Sigmoid colon (tissue), 6 donors: ENCODE measurements at regions not wholly inside any gene's neighbourhood (a gene's known extent, or its start where the extent isn't known, plus 50 kb on each side); places are given as distances from the start of the nearest gene placed in this dataset.

Experiments used
- DNase-seq: peaks from one replicate; pipeline ENCODE4 v3.0.0-alpha.2; 2019
- H3K27ac ChIP-seq, 4 donors: fragments of 200-600 bp; sonication (generic); one replicate each; pipeline ENCODE4 v1.5.1; 2016 to 2019; ENCODE audit warnings: mild to moderate bottlenecking in 1 of 4
- H3K27me3 ChIP-seq, 3 donors: fragments of 200-600 bp; sonication (generic); one replicate each; pipeline ENCODE4 v1.5.1; 2019; ENCODE audit warnings: mild to moderate bottlenecking in 1 of 3
- H3K36me3 ChIP-seq, 4 donors: fragments of 200-600 bp; sonication (generic); one replicate each; pipeline ENCODE4 v1.5.1; 2016 to 2019
- H3K4me1 ChIP-seq, 4 donors: fragments of 200-600 bp; sonication (generic); one replicate each; pipeline ENCODE4 v1.5.1; 2017 to 2019
- H3K4me3 ChIP-seq, 4 donors: fragments of 200-600 bp; sonication (generic); one replicate each; pipeline ENCODE4 v1.5.1; 2017 to 2019; ENCODE audit warnings: mild to moderate bottlenecking in 2 of 4, moderate library complexity in 1 of 4
- H3K9me3 ChIP-seq, 4 donors: fragments of 200-600 bp in 3 of 4; sonication (generic) in 3 of 4; one replicate each; pipeline versions ENCODE4 v1.5.1 to v1.6.1; 2013 to 2019
- CTCF ChIP-seq, 4 experiments: fragments of 450-650 bp in 3 of 4; fragments of 200-600 bp in 1 of 4; IDR thresholded peaks; one replicate each; pipeline ENCODE4 v1.5.1; 2016 to 2019; ENCODE audit warnings: antibody characterized with exemption in 4 of 4, mild to moderate bottlenecking in 3 of 4, moderate library complexity in 2 of 4
- EP300 ChIP-seq, 4 donors: sonication (generic); formaldehyde crosslinking; IDR thresholded peaks; one replicate each; pipeline ENCODE4 v1.6.1; 2017; ENCODE audit warnings: antibody characterized with exemption in 4 of 4
- POLR2A ChIP-seq, 2 donors: fragments of 450-650 bp; IDR thresholded peaks; one replicate each; pipeline ENCODE4 v1.6.1; 2016; ENCODE audit warnings: antibody characterized with exemption in 2 of 2, mild to moderate bottlenecking in 2 of 2, moderate library complexity in 2 of 2
- POLR2AphosphoS5 ChIP-seq, 4 donors: sonication (generic); formaldehyde crosslinking; IDR thresholded peaks; one replicate each; pipeline ENCODE4 v1.6.1; 2017; ENCODE audit warnings: antibody characterized with exemption in 4 of 4
- WGBS, 2 donors: extraction: QIAGEN DNeasy Blood & Tissue Kit; methylation state at CpG; one replicate each; pipeline ENCODE4 v1.1.7; 2013; 5-methylcytosine and 5-hydroxymethylcytosine counted together
- intact Hi-C: fragments of 100-400 bp; cut with DNase I; formaldehyde crosslinking; loops from one replicate; pipeline ENCODE4 v1.15.1; 2023
- donor health status: healthy with polysubstance abuse.
- donor health status: healthy.

- H3K9me3 ChIP-seq, result no peaks in the 10 kb centered on the region
- DNase-seq, result no peak
- 77 to 81% methylated on average over 4 of the region's 4 CpGs for WGBS, 2 donors
- no peaks in the 10 kb centered on the region for H3K36me3 ChIP-seq
- no peak overlapping the region for H3K4me3 ChIP-seq
- intact Hi-C loops, result no loop called here
- no peaks in the 10 kb centered on the region for H3K4me1 ChIP-seq
- no peak overlapping the region for H3K27ac ChIP-seq
- H3K27me3 ChIP-seq, result no peaks in the 10 kb centered on the region
- TF ChIP-seq EP300 (IDR thresholded peaks at IDR 0.05) (no peak), CTCF (IDR thresholded peaks at IDR 0.05) (no peak), POLR2A (IDR thresholded peaks at IDR 0.05) (no peak), POLR2AphosphoS5 (IDR thresholded peaks at IDR 0.05) (no peak)
Measured at GRCh38 chr4:181364504-181364903, 878.7 kb upstream of the TENM3 start.

GRCh38 chr4:181365671-181366070 is 877.5 kb upstream of the TENM3 start:
- no peaks in the 10 kb centered on the region for H3K9me3 ChIP-seq
- no peaks in the 10 kb centered on the region for H3K4me1 ChIP-seq
- WGBS, 2 donors, result 94 to 96% methylated on average over 18 of the region's 18 CpGs
- no peaks in the 10 kb centered on the region for H3K36me3 ChIP-seq
- DNase-seq, result no peak
- TF ChIP-seq POLR2AphosphoS5 (IDR thresholded peaks at IDR 0.05) (no peak), POLR2A (IDR thresholded peaks at IDR 0.05) (no peak), EP300 (IDR thresholded peaks at IDR 0.05) (no peak), CTCF (IDR thresholded peaks at IDR 0.05) (no peak)
- H3K27me3 ChIP-seq, result no peaks in the 10 kb centered on the region
- no peak overlapping the region for H3K27ac ChIP-seq
- intact Hi-C loops, result no loop called here
- H3K4me3 ChIP-seq, result no peak overlapping the region

GRCh38 chr4:181372014-181372413 is 871.2 kb upstream of the TENM3 start:
- 57 to 62% methylated on average over 3 of the region's 3 CpGs for WGBS, 2 donors
- no peak for DNase-seq
- Histone ChIP-seq H3K4me3 (no peak overlapping the region), H3K4me1 (no peaks in the 10 kb centered on the region), H3K27me3 (no peaks in the 10 kb centered on the region), H3K9me3 (no peaks in the 10 kb centered on the region), H3K36me3 (no peaks in the 10 kb centered on the region), H3K27ac (no peak overlapping the region)
- intact Hi-C loops, result no loop called here
- TF ChIP-seq EP300 (IDR thresholded peaks at IDR 0.05) (no peak), POLR2AphosphoS5 (IDR thresholded peaks at IDR 0.05) (no peak), CTCF (IDR thresholded peaks at IDR 0.05) (no peak), POLR2A (IDR thresholded peaks at IDR 0.05) (no peak)

GRCh38 chr4:181376058-181376457 is 867.1 kb upstream of the TENM3 start:
- Histone ChIP-seq H3K4me3 (no peak overlapping the region), H3K4me1 (no peaks in the 10 kb centered on the region), H3K27ac (no peak overlapping the region), H3K27me3 (no peaks in the 10 kb centered on the region), H3K9me3 (no peaks in the 10 kb centered on the region), H3K36me3 (no peaks in the 10 kb centered on the region)
- 60 to 76% methylated on average over 8 of the region's 8 CpGs for WGBS, 2 donors
- intact Hi-C loops, result no loop called here
- DNase-seq, result no peak
- no peak for TF ChIP-seq POLR2AphosphoS5 (IDR thresholded peaks at IDR 0.05)
- TF ChIP-seq POLR2A (IDR thresholded peaks at IDR 0.05), result no peak
- TF ChIP-seq CTCF (IDR thresholded peaks at IDR 0.05), result no peak
- TF ChIP-seq EP300 (IDR thresholded peaks at IDR 0.05), result no peak

- Histone ChIP-seq H3K36me3 (no peaks in the 10 kb centered on the region), H3K27me3 (no peaks in the 10 kb centered on the region), H3K27ac (no peak overlapping the region), H3K4me1 (no peaks in the 10 kb centered on the region), H3K9me3 (no peaks in the 10 kb centered on the region), H3K4me3 (no peak overlapping the region)
- TF ChIP-seq EP300 (IDR thresholded peaks at IDR 0.05), result no peak
- TF ChIP-seq POLR2A (IDR thresholded peaks at IDR 0.05), result no peak
- no peak for TF ChIP-seq CTCF (IDR thresholded peaks at IDR 0.05)
- no peak for TF ChIP-seq POLR2AphosphoS5 (IDR thresholded peaks at IDR 0.05)
- WGBS, 2 donors, result 78 to 83% methylated on average over 1 of the region's 1 CpG
- no peak for DNase-seq
- intact Hi-C loops, result no loop called here
Measured at GRCh38 chr4:181388061-181388460, 855.1 kb upstream of the TENM3 start.
